IMR-90 (cell line): ENCODE measurements at regions not wholly inside any gene's neighbourhood (a gene's known extent, or its start where the extent isn't known, plus 50 kb on each side); places are given as distances from the start of the nearest gene placed in this dataset.

Experiments used
- ATAC-seq: fragments of 200-7000 bp; cut with Tn5 transposase; 2 replicates; pipeline ENCODE4 v1.9.1; 2020; ENCODE audit warnings: low read depth, mild to moderate bottlenecking, moderate library complexity
- BruUV-seq: library from RNA; stranded (reverse); fragments of 400-500 nt; replicated peaks from 2 replicates; lab custom pipeline; 2021; lab: Mats Ljungman, UMichigan
- CTCF ChIA-PET: fragments of 300-600 bp; formaldehyde crosslinking; extraction: SDS; loops from one replicate; lab custom pipeline; 2021; ENCODE audit warnings: antibody characterized with exemption; lab: Yijun Ruan, JAX
- POLR2A ChIA-PET: fragments of 300-600 bp; sonication (Branson Sonifier 250); formaldehyde crosslinking; loops from one replicate; lab custom pipeline; 2022; ENCODE audit warnings: antibody characterized with exemption; ENCODE audit not compliant: unreplicated experiment; lab: Charles Lee
- DNase-seq: peaks from one replicate; pipeline ENCODE4 v3.0.0; 2013
- H2AFZ ChIP-seq: replicated peaks from 2 replicates; pipeline ENCODE3; 2013; ENCODE audit warnings: low read length, mild to moderate bottlenecking; ENCODE audit not compliant: poor library complexity
- H2AK5ac ChIP-seq: 2 replicates; pipeline ENCODE4 v1.6.1; 2013; ENCODE audit warnings: low read depth, low read length, inconsistent platforms
- H2AK9ac ChIP-seq: replicated peaks from 2 replicates; pipeline ENCODE3; 2013; ENCODE audit warnings: mild to moderate bottlenecking, low read depth, low read length, moderate library complexity; ENCODE audit not compliant: poor library complexity
- H2BK120ac ChIP-seq: 2 replicates; pipeline ENCODE4 v1.6.1; 2013; ENCODE audit warnings: low read depth, low read length, inconsistent platforms
- H2BK15ac ChIP-seq: 3 replicates; pipeline ENCODE4 v1.6.1; 2013; ENCODE audit warnings: low read depth, low read length, inconsistent platforms
- H2BK20ac ChIP-seq: 2 replicates; pipeline ENCODE4 v1.6.1; 2013; ENCODE audit warnings: low read depth, mild to moderate bottlenecking, inconsistent platforms, low read length, moderate library complexity
- H2BK5ac ChIP-seq: 2 replicates; pipeline ENCODE4 v1.6.1; 2013; ENCODE audit warnings: mild to moderate bottlenecking, low read depth, low read length, inconsistent platforms; ENCODE audit not compliant: poor library complexity, severe bottlenecking
- H3K14ac ChIP-seq: replicated peaks from 2 replicates; pipeline ENCODE4 v1.6.1; 2013; ENCODE audit warnings: low read depth, low read length, inconsistent platforms
- H3K18ac ChIP-seq: 2 replicates; pipeline ENCODE4 v1.6.1; 2013; ENCODE audit warnings: low read depth, low read length, control low read depth
- H3K23ac ChIP-seq: 2 replicates; pipeline ENCODE4 v1.6.1; 2013; ENCODE audit warnings: low read depth, low read length, inconsistent platforms
- H3K27ac ChIP-seq: 2 replicates; pipeline ENCODE4 v1.5.1; 2013; ENCODE audit warnings: mild to moderate bottlenecking, control low read depth, low read length; ENCODE audit not compliant: insufficient read depth
- H3K27me3 ChIP-seq: 2 replicates; pipeline ENCODE4 v1.6.1; 2013; ENCODE audit warnings: low read length; ENCODE audit not compliant: control insufficient read depth, insufficient read depth
- H3K36me3 ChIP-seq: 2 replicates; pipeline ENCODE4 v1.6.1; 2013; ENCODE audit warnings: low read length, mixed read lengths; ENCODE audit not compliant: control insufficient read depth, insufficient read depth
- H3K4ac ChIP-seq: 2 replicates; pipeline ENCODE4 v1.6.1; 2013; ENCODE audit warnings: low read depth, low read length, inconsistent platforms
- H3K4me1 ChIP-seq: 2 replicates; pipeline ENCODE4 v1.6.1; 2013; ENCODE audit warnings: low read length, mixed read lengths; ENCODE audit not compliant: control insufficient read depth, insufficient read depth
- H3K4me2 ChIP-seq: 2 replicates; pipeline ENCODE4 v1.6.1; 2013; ENCODE audit warnings: low read depth, mild to moderate bottlenecking, control low read depth, low read length, moderate library complexity
- H3K4me3 ChIP-seq: 2 replicates; pipeline ENCODE4 v1.5.1; 2013; ENCODE audit warnings: low read depth, mild to moderate bottlenecking, control low read depth, low read length, moderate library complexity; ENCODE audit not compliant: insufficient read depth
- H3K56ac ChIP-seq: 2 replicates; pipeline ENCODE4 v1.6.1; 2013; ENCODE audit warnings: low read length, inconsistent platforms; ENCODE audit not compliant: insufficient read depth; ENCODE audit errors: extremely low read depth
- H3K79me1 ChIP-seq, 2 experiments: 2 replicates each; pipeline ENCODE4 v1.6.1; 2013; ENCODE audit warnings: low read length in 2 of 2, inconsistent platforms in 1 of 2, low read depth in 1 of 2
- H3K9ac ChIP-seq: 2 replicates; pipeline ENCODE4 v1.6.1; 2013; ENCODE audit warnings: low read depth, low read length, control low read depth
- H3K9me1 ChIP-seq: 2 replicates; pipeline ENCODE4 v1.6.1; 2013; ENCODE audit warnings: low read length, inconsistent platforms; ENCODE audit not compliant: insufficient read depth
- H3K9me3 ChIP-seq: 2 replicates; pipeline ENCODE4 v1.6.1; 2013; ENCODE audit warnings: low read length; ENCODE audit not compliant: control insufficient read depth, insufficient read depth
- H4K20me1 ChIP-seq: 2 replicates; pipeline ENCODE4 v1.6.1; 2013; ENCODE audit warnings: low read length, inconsistent platforms; ENCODE audit not compliant: insufficient read depth
- H4K5ac ChIP-seq: 2 replicates; pipeline ENCODE4 v1.6.1; 2013; ENCODE audit warnings: mild to moderate bottlenecking, low read depth, low read length, control low read depth
- H4K8ac ChIP-seq, 2 experiments: 2 replicates each; pipeline ENCODE4 v1.6.1; 2013; ENCODE audit warnings: low read depth in 2 of 2, low read length in 2 of 2, control low read depth in 1 of 2, inconsistent platforms in 1 of 2
- H4K91ac ChIP-seq: 2 replicates; pipeline ENCODE4 v1.6.1; 2013; ENCODE audit warnings: low read depth, low read length, inconsistent platforms; ENCODE audit not compliant: insufficient read depth
- BHLHE40 ChIP-seq: fragments of 150-350 bp; IDR thresholded peaks from 2 replicates; pipeline ENCODE4 v1.6.1; 2016; ENCODE audit warnings: mild to moderate bottlenecking, low read depth, low read length
- MAZ ChIP-seq: IDR thresholded peaks from 2 replicates; pipeline ENCODE4 v1.6.1; 2012; ENCODE audit warnings: low read depth, mild to moderate bottlenecking, low read length, improper control_type of control experiment, moderate library complexity, borderline replicate concordance
- NFE2L2 ChIP-seq: fragments of 150-350 bp; IDR thresholded peaks from 2 replicates; pipeline ENCODE4 v1.6.1; 2016; ENCODE audit warnings: low read depth, mild to moderate bottlenecking, low read length
- RFX5 ChIP-seq: IDR thresholded peaks from 2 replicates; pipeline ENCODE4 v1.8.0; 2012; ENCODE audit warnings: low read depth, mild to moderate bottlenecking, low read length, moderate library complexity
- WGBS, 2 experiments: methylation state at CpG; one replicate each; pipeline versions ENCODE4 v1.1.5 to v1.1.7; 2013; ENCODE audit warnings: missing lambda C conversion rate in 2 of 2; ENCODE audit not compliant: insufficient read length in 1 of 2; ENCODE audit errors: extremely low coverage in 2 of 2; 5-methylcytosine and 5-hydroxymethylcytosine counted together
- dilution Hi-C: fragments of 300-500 bp; cut with HindIII; formaldehyde crosslinking; loops from one replicate; pipeline ENCODE4 v1.14.3; 2018; ENCODE audit warnings: low sequenced_read_pairs; ENCODE audit not compliant: unreplicated experiment
- in situ Hi-C: fragments of 300-500 bp; cut with MboI; formaldehyde crosslinking; loops from 3 replicates; pipeline ENCODE4 v1.14.3; 2019; ENCODE audit warnings: low sequenced_read_pairs, inconsistent platforms, mixed read lengths
- intact Hi-C: fragments of 100-400 bp; cut with micrococcal nuclease; formaldehyde crosslinking; loops from 2 replicates; pipeline ENCODE4 v1.10.0; 2022
- TF ChIP-seq, protein P1 (sequence below): fragments of 150-350 bp; IDR thresholded peaks from 2 replicates; pipeline ENCODE4 v1.6.1; 2017; ENCODE audit warnings: mild to moderate bottlenecking, antibody characterized with exemption, low read length, low read depth

DNA sequence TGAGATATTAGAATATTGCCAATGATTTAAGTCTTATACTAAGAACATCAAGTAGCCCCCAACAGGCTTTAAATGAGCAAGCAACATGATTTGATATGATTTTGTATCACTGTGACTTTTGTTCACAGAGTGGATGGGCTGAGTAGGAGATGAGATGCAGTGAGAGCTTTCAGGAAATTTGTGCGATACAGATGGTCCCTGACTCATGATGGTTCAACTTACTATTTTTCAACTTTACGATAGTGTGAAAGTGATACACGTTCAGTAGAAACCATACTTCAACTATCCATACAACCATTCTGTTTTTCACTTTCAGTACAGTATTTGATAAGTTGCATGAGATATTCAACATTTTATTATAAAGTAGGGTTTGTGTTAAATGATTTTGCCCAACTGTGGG is 78.7 kb upstream of the NWD2 start:
- H3K9me1 ChIP-seq = no peaks in the 10 kb centered on the region
- no peak overlapping the region for H4K5ac ChIP-seq
- H2BK120ac ChIP-seq = no peak overlapping the region
- no CpG with 5 or more reads among the region's 3 CpGs for WGBS, 2 experiments
- TF ChIP-seq RFX5 (no peak), NFE2L2 (no peak), MAZ (no peak), BHLHE40 (no peak)
- TF ChIP-seq, protein P1, sequence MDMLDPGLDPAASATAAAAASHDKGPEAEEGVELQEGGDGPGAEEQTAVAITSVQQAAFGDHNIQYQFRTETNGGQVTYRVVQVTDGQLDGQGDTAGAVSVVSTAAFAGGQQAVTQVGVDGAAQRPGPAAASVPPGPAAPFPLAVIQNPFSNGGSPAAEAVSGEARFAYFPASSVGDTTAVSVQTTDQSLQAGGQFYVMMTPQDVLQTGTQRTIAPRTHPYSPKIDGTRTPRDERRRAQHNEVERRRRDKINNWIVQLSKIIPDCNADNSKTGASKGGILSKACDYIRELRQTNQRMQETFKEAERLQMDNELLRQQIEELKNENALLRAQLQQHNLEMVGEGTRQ = no peak
- H2AK9ac ChIP-seq = no peak overlapping the region
- POLR2A ChIA-PET = no interaction called here
- no peak overlapping the region for H2BK20ac ChIP-seq
- H3K14ac ChIP-seq = no peak overlapping the region
- intact Hi-C loops (no loop called here), dilution Hi-C loops (no loop called here), in situ Hi-C loops (no loop called here)
- no peak overlapping the region for H3K27ac ChIP-seq
- H3K4ac ChIP-seq = no peak overlapping the region
- H3K4me3 ChIP-seq = no peak overlapping the region
- H3K18ac ChIP-seq = no peak overlapping the region
- no peak overlapping the region for H2BK15ac ChIP-seq
- H3K27me3 ChIP-seq = no peaks in the 10 kb centered on the region
- no peak overlapping the region for H3K56ac ChIP-seq
- CTCF ChIA-PET = no interaction called here
- no TSS peak for BruUV-seq
- H4K20me1 ChIP-seq = no peaks in the 10 kb centered on the region
- no peak overlapping the region for H3K4me2 ChIP-seq
- H3K4me1 ChIP-seq = no peaks in the 10 kb centered on the region
- no peak overlapping the region for H3K9ac ChIP-seq
- DNase-seq (no peak), ATAC-seq (no peak)
- H3K79me1 ChIP-seq = no peaks in the 10 kb centered on the region
- no peak overlapping the region for H2BK5ac ChIP-seq
- no peak overlapping the region for H3K23ac ChIP-seq
- no peak overlapping the region for H4K8ac ChIP-seq
- H3K36me3 ChIP-seq = no peaks in the 10 kb centered on the region
- H4K91ac ChIP-seq = no peak overlapping the region
- H2AK5ac ChIP-seq = no peak overlapping the region
- H3K9me3 ChIP-seq = no peaks in the 10 kb centered on the region
- H2AFZ ChIP-seq = no peak overlapping the region
